K562 (cell line): ENCODE measurements at regions not wholly inside any gene's neighbourhood (a gene's known extent, or its start where the extent isn't known, plus 50 kb on each side); places are given as distances from the start of the nearest gene placed in this dataset.

Experiments used
- ATAC-seq: fragments of 200-7000 bp; cut with Tn5 transposase; 3 replicates; pipeline ENCODE4 v1.9.1; 2020; ENCODE audit warnings: moderate library complexity
- BruUV-seq: library from RNA; stranded (reverse); fragments of 400-500 nt; replicated peaks from 2 replicates; lab custom pipeline; 2021; lab: Mats Ljungman, UMichigan
- CTCF ChIA-PET: fragments of 300-600 bp; formaldehyde crosslinking; extraction: SDS; loops from one replicate; lab custom pipeline; 2021; ENCODE audit warnings: low intra/inter-chr PET ratio; lab: Yijun Ruan, JAX
- POLR2A ChIA-PET: fragments of 300-600, 350-650 bp; sonication (Branson Sonifier 250); formaldehyde crosslinking; extraction: SDS; loops from one replicate; lab custom pipeline; 2021; ENCODE audit warnings: antibody characterized with exemption, inconsistent platforms; lab: Yijun Ruan, JAX
- DNase-seq, 4 experiments: peaks; one replicate each; pipeline versions ENCODE4 v3.0.0 to v3.0.0-alpha.2; 2011 to 2018; ENCODE audit warnings: low spot score in 3 of 4, mixed read lengths in 3 of 4; ENCODE audit errors: extremely low read depth in 1 of 4
- FAIRE-seq: peaks from 2 replicates; lab custom pipeline; 2011; peaks lifted over from hg19 to GRCh38; lab: Jason Lieb, UNC
- H2AFZ ChIP-seq: 2 replicates; pipeline ENCODE4 v1.6.0; 2011; ENCODE audit warnings: low read depth, low read length, control low read depth, inconsistent platforms
- H3K27ac ChIP-seq: fragments of 200-600 bp; 3 replicates; pipeline ENCODE4 v1.8.0; 2011; ENCODE audit warnings: low read depth, mild to moderate bottlenecking, control low read depth, inconsistent platforms, low read length, moderate library complexity, mixed read lengths; ENCODE audit errors: extremely low read depth
- H3K27me3 ChIP-seq, 2 experiments: fragments of 300-600 bp in 1 of 2; 2 replicates in 1 of 2; 3 replicates in 1 of 2; pipeline versions ENCODE4 v1.6.0 to v1.8.0; 2011; ENCODE audit warnings: inconsistent platforms in 2 of 2, low read length in 2 of 2, mild to moderate bottlenecking in 1 of 2, mixed read lengths in 1 of 2, moderate library complexity in 1 of 2; ENCODE audit not compliant: control insufficient read depth in 2 of 2, insufficient read depth in 2 of 2
- H3K36me3 ChIP-seq: fragments of 300-600 bp; 3 replicates; pipeline ENCODE4 v1.8.0; 2011; ENCODE audit warnings: mild to moderate bottlenecking, low read length, inconsistent platforms; ENCODE audit not compliant: control insufficient read depth, insufficient read depth
- H3K4me1 ChIP-seq, 2 experiments: fragments of 200-600 bp in 1 of 2; replicated peaks in 1 of 2; 2 replicates in 1 of 2; 3 replicates in 1 of 2; pipeline versions ENCODE4 v1.5.1 to v1.8.0; 2011; ENCODE audit warnings: inconsistent platforms in 2 of 2, low read length in 2 of 2, mild to moderate bottlenecking in 1 of 2, mixed read lengths in 1 of 2, moderate library complexity in 1 of 2; ENCODE audit not compliant: control insufficient read depth in 2 of 2, insufficient read depth in 2 of 2
- H3K4me2 ChIP-seq: 2 replicates; pipeline ENCODE4 v1.6.1; 2011; ENCODE audit warnings: low read length, control low read depth, inconsistent platforms, mixed read lengths; ENCODE audit not compliant: insufficient read depth
- H3K4me3 ChIP-seq: fragments of 200-600 bp; sonication (generic), shearing (Covaris generic); 2 replicates; pipeline ENCODE4 v1.5.1; 2016; ENCODE audit warnings: control low read depth, inconsistent platforms
- H3K79me2 ChIP-seq: fragments of 200-600 bp; 3 replicates; pipeline ENCODE4 v1.8.0; 2011; ENCODE audit warnings: low read length, inconsistent platforms; ENCODE audit not compliant: control insufficient read depth, insufficient read depth
- H3K9ac ChIP-seq, 2 experiments: 2 replicates each; pipeline versions ENCODE4 v1.6.0 to v1.6.1; 2011; ENCODE audit warnings: low read depth in 2 of 2, low read length in 2 of 2, control low read depth in 1 of 2, inconsistent platforms in 1 of 2, mild to moderate bottlenecking in 1 of 2, mixed read lengths in 1 of 2; ENCODE audit not compliant: insufficient read depth in 1 of 2
- H3K9me1 ChIP-seq: one replicate; pipeline ENCODE4 v1.6.0; 2011; ENCODE audit warnings: inconsistent platforms, mild to moderate bottlenecking, low read length, moderate library complexity; ENCODE audit not compliant: control insufficient read depth, insufficient read depth
- H3K9me3 ChIP-seq: replicated peaks from 2 replicates; pipeline ENCODE4 v1.5.1; 2011; ENCODE audit warnings: low read depth, low read length, inconsistent platforms; ENCODE audit not compliant: control insufficient read depth, insufficient read depth
- H4K20me1 ChIP-seq: replicated peaks from 2 replicates; pipeline ENCODE4 v1.6.1; 2011; ENCODE audit warnings: low read length, inconsistent platforms, mixed read lengths; ENCODE audit not compliant: control insufficient read depth, insufficient read depth
- CBX8 ChIP-seq: fragments of 200-600 bp; sonication (generic); IDR thresholded peaks from 2 replicates; pipeline ENCODE4 v1.6.1; 2012; ENCODE audit warnings: borderline replicate concordance, mixed run types, low read depth, mild to moderate bottlenecking, moderate library complexity, mixed read lengths, low read length, control low read depth, inconsistent platforms; ENCODE audit not compliant: poor library complexity, severe bottlenecking; ENCODE audit errors: extremely low read depth
- KDM1A ChIP-seq, 2 experiments: fragments of 450-650 bp; IDR thresholded peaks; 2 replicates each; pipeline ENCODE4 v1.6.1; 2016; ENCODE audit warnings: mild to moderate bottlenecking in 2 of 2
- MAFK ChIP-seq: IDR thresholded peaks from 2 replicates; pipeline ENCODE4 v1.6.1; 2011; ENCODE audit warnings: low read length, improper control_type of control experiment
- PRPF4 ChIP-seq: fragments of 200-400 bp; formaldehyde crosslinking; IDR thresholded peaks from one replicate; pipeline ENCODE4 v1.6.1; 2017; ENCODE audit warnings: low read length, low read depth, mild to moderate bottlenecking; ENCODE audit not compliant: insufficient read depth, poor library complexity, severe bottlenecking
- SLC30A9 ChIP-seq: fragments of 250-450 bp; sonication (Bioruptor Pico); IDR thresholded peaks from 2 replicates; pipeline ENCODE4 v1.8.0; 2022; ENCODE audit warnings: mild to moderate bottlenecking, moderate library complexity
- TRIM24 ChIP-seq, 2 experiments: fragments of 450-650 bp; IDR thresholded peaks; 2 replicates each; pipeline ENCODE4 v1.6.1; 2016
- UBTF ChIP-seq, 2 experiments: IDR thresholded peaks; 2 replicates each; pipeline ENCODE4 v1.6.1; 2012; ENCODE audit warnings: improper control_type of control experiment in 2 of 2, low read depth in 2 of 2, low read length in 2 of 2, borderline replicate concordance in 1 of 2
- XRCC4 ChIP-seq: IDR thresholded peaks from one replicate; pipeline ENCODE4 v1.6.1; 2011; ENCODE audit not compliant: insufficient read depth, insufficient read length; ENCODE audit errors: extremely low read depth
- ZNF445 ChIP-seq: fragments of 250-450 bp; sonication (Bioruptor Pico); IDR thresholded peaks from 2 replicates; pipeline ENCODE4 v1.4.0; 2020; ENCODE audit warnings: low read depth, mild to moderate bottlenecking, moderate library complexity
- WGBS: fragments of 100-300 bp; shearing (Covaris generic); methylation state at CpG from one replicate; pipeline ENCODE4 v1.1.6; 2016; ENCODE audit warnings: low coverage, mixed read lengths; ENCODE audit not compliant: insufficient coverage; ENCODE audit errors: missing lambda C conversion rate; 5-methylcytosine and 5-hydroxymethylcytosine counted together
- in situ Hi-C: fragments of 300-500 bp; cut with MboI; formaldehyde crosslinking; loops from 4 replicates; pipeline ENCODE4 v1.15.0; 2018; ENCODE audit warnings: inconsistent platforms, mixed read lengths
- intact Hi-C: fragments of 100-400 bp; cut with micrococcal nuclease; formaldehyde crosslinking; loops from 2 replicates; pipeline ENCODE4 v1.14.2; 2022

DNA sequence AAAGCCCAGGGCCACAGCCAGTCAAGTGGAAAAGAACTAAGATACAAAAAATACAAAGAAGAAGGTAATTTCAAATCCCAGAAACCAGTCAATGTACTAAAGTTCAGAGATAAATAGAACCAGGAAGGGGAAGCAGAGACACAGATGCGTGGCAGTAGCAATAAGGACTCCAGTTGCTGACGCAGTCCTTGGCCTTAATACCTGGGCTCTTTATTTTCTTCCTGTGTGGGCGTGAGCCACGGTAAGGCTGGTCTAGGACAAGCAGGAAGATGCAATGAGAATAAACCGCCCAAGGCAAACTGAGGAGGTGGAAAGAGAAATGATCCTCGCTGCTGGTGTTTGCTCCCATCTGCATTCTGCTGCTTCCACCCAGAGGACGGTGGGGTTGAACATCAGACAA lies 65.6 kb upstream of the PLXNA2 start:
- in situ Hi-C loops: no loop called here
- no peak overlapping the region for H3K4me2 ChIP-seq
- FAIRE-seq (no peak), ATAC-seq (no peak), DNase-seq (no peak)
- TF ChIP-seq ZNF445 (CRISPR knock-in tag): no peak
- no peak for TF ChIP-seq XRCC4
- no peak for TF ChIP-seq TRIM24 (IDR thresholded peaks at IDR 0.05)
- TF ChIP-seq KDM1A (IDR thresholded peaks at IDR 0.05): no peak
- H2AFZ ChIP-seq: no peak overlapping the region
- no peak overlapping the region for H3K27ac ChIP-seq
- ChIA-PET CTCF (no interaction called here), POLR2A (no interaction called here)
- H3K9me1 ChIP-seq: no peaks in the 10 kb centered on the region
- no peak overlapping the region for H3K9ac ChIP-seq
- intact Hi-C loops: no loop called here
- no peaks in the 10 kb centered on the region for H3K9me3 ChIP-seq
- H4K20me1 ChIP-seq: no peaks in the 10 kb centered on the region
- no TSS peak for BruUV-seq
- no peak overlapping the region for H3K4me3 ChIP-seq
- no peaks in the 10 kb centered on the region for H3K36me3 ChIP-seq
- no peaks in the 10 kb centered on the region for H3K4me1 ChIP-seq
- no peaks in the 10 kb centered on the region for H3K79me2 ChIP-seq
- peaks cover 17 to 26% of the 10 kb centered on the region in 2 experiments for H3K27me3 ChIP-seq
- WGBS: 2% methylated on average over 7 of the region's 7 CpGs

DNA sequence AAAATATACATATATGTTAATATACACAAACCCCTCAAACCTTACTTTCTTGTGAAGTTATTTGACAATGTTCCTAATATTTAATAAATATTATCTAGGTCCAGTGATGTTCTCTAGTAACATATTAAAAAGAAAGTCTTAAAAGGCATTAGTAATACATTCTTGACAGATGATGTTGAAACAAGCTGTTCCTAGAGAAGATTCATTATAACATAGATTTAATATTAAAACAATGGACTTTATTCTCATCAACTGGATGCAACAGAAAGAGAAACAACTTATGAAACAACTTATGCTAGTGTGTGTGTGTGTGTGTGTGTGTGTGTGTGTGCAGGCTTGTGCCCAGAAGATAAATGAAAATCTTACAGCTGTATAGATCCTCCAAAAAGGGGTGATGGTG lies 68.5 kb upstream of the PLXNA2 start:
- H3K36me3 ChIP-seq: no peaks in the 10 kb centered on the region
- peaks cover 14 to 18% of the 10 kb centered on the region in 2 experiments; a peak in 4 of 5 replicates for H3K27me3 ChIP-seq
- no peak overlapping the region for H3K4me3 ChIP-seq
- no peak overlapping the region for H3K4me2 ChIP-seq
- ChIA-PET CTCF (no interaction called here), POLR2A (interaction anchor here (0.7 kb wide), 1 partner anchor 61 kb away, joined by 3 read pairs; no protein-coding TSS in a partner anchor)
- no peaks in the 10 kb centered on the region for H4K20me1 ChIP-seq
- intact Hi-C loops (no loop called here), in situ Hi-C loops (no loop called here)
- no peak overlapping the region for H3K27ac ChIP-seq
- FAIRE-seq (no peak), ATAC-seq (no peak), DNase-seq (no peak)
- no peak overlapping the region for H3K9ac ChIP-seq
- no peaks in the 10 kb centered on the region for H3K9me3 ChIP-seq
- BruUV-seq: no TSS peak
- H3K79me2 ChIP-seq: no peaks in the 10 kb centered on the region
- H3K4me1 ChIP-seq: no peaks in the 10 kb centered on the region
- no peak overlapping the region for H2AFZ ChIP-seq
- H3K9me1 ChIP-seq: no peaks in the 10 kb centered on the region
- TF ChIP-seq CBX8 (no peak), MAFK (no peak), UBTF (IDR thresholded peaks at IDR 0.05; ENCODE audit: borderline replicate concordance in 1 of 2, low read depth in 2 of 2, low read length in 2 of 2) (no peak), SLC30A9 (CRISPR knock-in tag) (no peak), PRPF4 (no peak)
